ENCODE measurements at regions not wholly inside any gene's neighbourhood (a gene's known extent, or its start where the extent isn't known, plus 50 kb on each side); places are given as distances from the start of the nearest gene placed in this dataset.
A peak's percentile ranks its signal among the peaks of the same experiment; 100 is the strongest.
"Not testable (repeated sequence)": the region's sequence is repeated elsewhere in the genome, so short reads cannot be mapped to it uniquely, and the experiment has no call there.

GRCh38 chr17:20633268-20634059 lies 53.9 kb downstream of the CDRT15L2 start:
- not testable (repeated sequence) for H3K27ac ChIP-seq

- H3K27ac ChIP-seq, result not testable (repeated sequence)
These were observed 60.6 kb downstream of the CDRT15L2 start for GRCh38 chr17:20640147-20640546.

GRCh38 chr17:20646661-20647272 lies 67.2 kb downstream of the CDRT15L2 start:
- peak; percentile 67 for TF ChIP-seq CTCF (IDR thresholded peaks at IDR 0.05)
- H3K27ac ChIP-seq, result not testable (repeated sequence)

GRCh38 chr17:20649097-20649767 lies 69.7 kb downstream of the CDRT15L2 start:
- not testable (repeated sequence) for H3K27ac ChIP-seq

GRCh38 chr17:20651022-20651421 lies 71.5 kb downstream of the CDRT15L2 start:
- H3K27ac ChIP-seq, result not testable (repeated sequence)

GRCh38 chr17:20651736-20652135 lies 72.2 kb downstream of the CDRT15L2 start:
- H3K27ac ChIP-seq, result not testable (repeated sequence)

GRCh38 chr17:20653391-20653790 lies 73.9 kb downstream of the CDRT15L2 start:
- not testable (repeated sequence) for H3K27ac ChIP-seq

- H3K27ac ChIP-seq, result not testable (repeated sequence)
These were observed 74.6 kb downstream of the CDRT15L2 start for GRCh38 chr17:20654114-20654513.

- H3K27ac ChIP-seq, result not testable (repeated sequence)
These were observed 75.1 kb downstream of the CDRT15L2 start for GRCh38 chr17:20654575-20654974.

GRCh38 chr17:20665103-20665955 lies 85.8 kb downstream of the CDRT15L2 start:
- not testable (repeated sequence) for H3K27ac ChIP-seq

- not testable (repeated sequence) for H3K27ac ChIP-seq
These were observed 87.2 kb downstream of the CDRT15L2 start for GRCh38 chr17:20666689-20667088.

- not testable (repeated sequence) for H3K27ac ChIP-seq
These were observed 88.2 kb downstream of the CDRT15L2 start for GRCh38 chr17:20667712-20668111.

- H3K27ac ChIP-seq, result not testable (repeated sequence)
These were observed 88.8 kb downstream of the CDRT15L2 start for GRCh38 chr17:20668316-20668715.

- H3K27ac ChIP-seq, result not testable (repeated sequence)
These were observed 89.3 kb downstream of the CDRT15L2 start for GRCh38 chr17:20668868-20669267.

GRCh38 chr17:20670506-20670905 lies 91.0 kb downstream of the CDRT15L2 start:
- not testable (repeated sequence) for H3K27ac ChIP-seq

- H3K27ac ChIP-seq, result not testable (repeated sequence)
These were observed 94.8 kb downstream of the CDRT15L2 start for GRCh38 chr17:20674374-20674773.

GRCh38 chr17:20675707-20676106 lies 96.2 kb downstream of the CDRT15L2 start:
- not testable (repeated sequence) for H3K27ac ChIP-seq

- not testable (repeated sequence) for H3K27ac ChIP-seq
These were observed 97.1 kb downstream of the CDRT15L2 start for GRCh38 chr17:20676656-20677055.

GRCh38 chr17:20677469-20677868 lies 97.9 kb downstream of the CDRT15L2 start:
- not testable (repeated sequence) for H3K27ac ChIP-seq

GRCh38 chr17:20678424-20678823 lies 98.9 kb downstream of the CDRT15L2 start:
- H3K27ac ChIP-seq, result not testable (repeated sequence)
